BLaER1 (cell line): ENCODE measurements at regions not wholly inside any gene's neighbourhood (a gene's known extent, or its start where the extent isn't known, plus 50 kb on each side); places are given as distances from the start of the nearest gene placed in this dataset.

Experiments used
- H3K27ac ChIP-seq: shearing (Covaris generic); formaldehyde crosslinking; 2 replicates; pipeline ENCODE4 v1.8.1; 2022
- H3K27me3 ChIP-seq: shearing (Covaris generic); formaldehyde crosslinking; 2 replicates; pipeline ENCODE4 v1.8.1; 2022
- H3K36me3 ChIP-seq: shearing (Covaris generic); formaldehyde crosslinking; 2 replicates; pipeline ENCODE4 v1.8.1; 2022
- H3K4me1 ChIP-seq: shearing (Covaris generic); formaldehyde crosslinking; 2 replicates; pipeline ENCODE4 v1.8.1; 2022
- H3K4me2 ChIP-seq: shearing (Covaris generic); formaldehyde crosslinking; 2 replicates; pipeline ENCODE4 v1.8.1; 2022
- H3K4me3 ChIP-seq: shearing (Covaris generic); formaldehyde crosslinking; 2 replicates; pipeline ENCODE4 v1.8.1; 2022
- H3K9ac ChIP-seq: shearing (Covaris generic); formaldehyde crosslinking; 2 replicates; pipeline ENCODE4 v1.8.1; 2022
- H3K9me3 ChIP-seq: shearing (Covaris generic); formaldehyde crosslinking; 2 replicates; pipeline ENCODE4 v1.8.1; 2022
- H4K20me1 ChIP-seq: shearing (Covaris generic); formaldehyde crosslinking; 2 replicates; pipeline ENCODE4 v1.8.1; 2022
- Cebpa-rat ChIP-seq: shearing (Covaris generic); IDR thresholded peaks from 2 replicates; pipeline ENCODE4 v1.8.1; 2022

DNA sequence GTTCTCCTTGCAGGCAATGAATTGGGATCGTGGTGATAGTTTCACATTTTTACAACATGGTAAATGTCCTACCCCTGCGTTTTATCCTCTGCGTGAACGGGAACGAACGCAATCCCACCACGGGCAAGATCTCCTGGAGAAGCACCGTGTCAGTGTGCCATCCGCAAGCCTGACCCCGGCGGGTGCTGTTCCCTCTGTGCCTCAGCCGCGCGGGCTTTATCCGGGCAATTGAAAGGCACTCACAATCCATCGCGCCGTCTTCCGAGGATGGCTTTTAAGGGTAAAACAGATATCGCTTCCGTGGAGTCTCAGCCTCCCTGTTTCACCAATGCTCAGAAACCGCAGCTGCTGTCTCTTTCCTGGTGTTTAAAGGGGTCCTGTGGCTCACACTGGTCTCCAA lies 1387.5 kb downstream of the BRD1 start:
- no peaks in the 10 kb centered on the region for H3K36me3 ChIP-seq
- H3K4me3 ChIP-seq, result no peak overlapping the region
- no peaks in the 10 kb centered on the region for H3K9me3 ChIP-seq
- peaks cover 26% of the 10 kb centered on the region for H3K4me1 ChIP-seq
- peaks cover 67% of the 10 kb centered on the region for H3K27me3 ChIP-seq
- no peak for TF ChIP-seq Cebpa-rat
- no peak overlapping the region for H3K9ac ChIP-seq
- H3K27ac ChIP-seq, result no peak overlapping the region
- H3K4me2 ChIP-seq, result no peak overlapping the region
- H4K20me1 ChIP-seq, result peaks cover 67% of the 10 kb centered on the region

- Histone ChIP-seq H3K36me3 (no peaks in the 10 kb centered on the region), H3K4me1 (peaks cover 21% of the 10 kb centered on the region), H3K4me2 (no peak overlapping the region), H3K27me3 (peaks cover 61% of the 10 kb centered on the region), H3K9me3 (no peaks in the 10 kb centered on the region), H3K4me3 (no peak overlapping the region), H3K9ac (no peak overlapping the region), H3K27ac (no peak overlapping the region), H4K20me1 (peaks cover 62% of the 10 kb centered on the region)
- TF ChIP-seq Cebpa-rat, result no peak
These were observed 1388.0 kb downstream of the BRD1 start for GRCh38 chr22:48439560-48440135.

- Histone ChIP-seq H3K4me1 (peaks cover 14% of the 10 kb centered on the region), H3K9me3 (no peaks in the 10 kb centered on the region), H3K4me3 (no peak overlapping the region), H3K27ac (no peak overlapping the region), H3K27me3 (peaks cover 59% of the 10 kb centered on the region), H3K4me2 (no peak overlapping the region), H4K20me1 (peaks cover 55% of the 10 kb centered on the region), H3K9ac (no peak overlapping the region), H3K36me3 (no peaks in the 10 kb centered on the region)
- TF ChIP-seq Cebpa-rat, result no peak
These were observed 1388.7 kb downstream of the BRD1 start for GRCh38 chr22:48438800-48439559.

GRCh38 chr22:48438096-48438495 lies 1389.6 kb downstream of the BRD1 start:
- H3K4me3 ChIP-seq, result no peak overlapping the region
- no peaks in the 10 kb centered on the region for H3K9me3 ChIP-seq
- peaks cover 50% of the 10 kb centered on the region for H4K20me1 ChIP-seq
- H3K4me1 ChIP-seq, result peaks cover 9% of the 10 kb centered on the region
- H3K36me3 ChIP-seq, result no peaks in the 10 kb centered on the region
- H3K27me3 ChIP-seq, result peaks cover 58% of the 10 kb centered on the region
- no peak overlapping the region for H3K9ac ChIP-seq
- no peak overlapping the region for H3K27ac ChIP-seq
- no peak overlapping the region for H3K4me2 ChIP-seq
- no peak for TF ChIP-seq Cebpa-rat

DNA sequence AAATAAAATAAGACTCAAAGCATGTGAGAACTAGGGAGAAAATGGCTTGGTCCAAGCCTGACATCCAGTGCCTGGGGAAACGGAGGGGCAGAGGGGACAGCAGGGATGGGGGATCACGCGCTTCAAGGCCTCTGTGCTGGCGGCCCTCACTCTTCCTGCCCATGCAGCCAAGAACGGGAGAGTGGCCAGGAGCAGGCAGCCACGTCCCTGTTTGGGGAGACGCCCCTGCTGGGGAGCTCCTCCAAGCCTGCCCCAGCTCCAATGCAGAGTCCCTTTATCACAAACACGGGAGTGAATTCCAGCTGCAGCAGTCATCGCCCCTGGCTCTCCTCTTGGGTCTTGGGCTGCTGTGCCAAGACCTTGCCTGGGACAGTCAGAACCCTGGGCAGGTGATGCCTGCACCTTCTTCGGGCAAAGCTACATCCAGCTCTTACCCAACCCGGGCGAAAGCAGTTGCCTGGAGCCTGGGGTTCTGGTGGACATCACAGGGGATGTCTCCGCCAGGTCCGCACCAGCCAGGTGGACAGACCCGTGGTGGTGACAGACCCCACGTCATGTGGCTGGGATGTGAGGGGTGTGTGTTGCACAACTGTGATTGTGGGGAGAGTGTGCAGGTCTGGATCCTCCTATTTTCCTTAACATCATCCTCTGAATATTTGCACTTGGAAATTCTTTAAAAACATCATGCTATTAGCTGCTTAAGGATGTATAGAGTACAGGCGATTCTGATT lies 1391.3 kb downstream of the BRD1 start:
- no peak for TF ChIP-seq Cebpa-rat
- no peaks in the 10 kb centered on the region for H3K36me3 ChIP-seq
- H3K27me3 ChIP-seq, result peaks cover 40% of the 10 kb centered on the region
- H3K4me2 ChIP-seq, result no peak overlapping the region
- H4K20me1 ChIP-seq, result peaks cover 32% of the 10 kb centered on the region
- no peak overlapping the region for H3K4me3 ChIP-seq
- no peaks in the 10 kb centered on the region for H3K9me3 ChIP-seq
- no peak overlapping the region for H3K27ac ChIP-seq
- peaks cover 8% of the 10 kb centered on the region for H3K4me1 ChIP-seq
- no peak overlapping the region for H3K9ac ChIP-seq

GRCh38 chr22:48434868-48435250 lies 1392.8 kb downstream of the BRD1 start:
- no peak for TF ChIP-seq Cebpa-rat
- Histone ChIP-seq H3K4me1 (no peaks in the 10 kb centered on the region), H3K36me3 (no peaks in the 10 kb centered on the region), H3K9me3 (no peaks in the 10 kb centered on the region), H3K27ac (no peak overlapping the region), H3K4me3 (no peak overlapping the region), H3K4me2 (no peak overlapping the region), H4K20me1 (peaks cover 17% of the 10 kb centered on the region; the same call in 1 of the 2 replicates), H3K27me3 (peaks cover 25% of the 10 kb centered on the region), H3K9ac (no peak overlapping the region)

DNA sequence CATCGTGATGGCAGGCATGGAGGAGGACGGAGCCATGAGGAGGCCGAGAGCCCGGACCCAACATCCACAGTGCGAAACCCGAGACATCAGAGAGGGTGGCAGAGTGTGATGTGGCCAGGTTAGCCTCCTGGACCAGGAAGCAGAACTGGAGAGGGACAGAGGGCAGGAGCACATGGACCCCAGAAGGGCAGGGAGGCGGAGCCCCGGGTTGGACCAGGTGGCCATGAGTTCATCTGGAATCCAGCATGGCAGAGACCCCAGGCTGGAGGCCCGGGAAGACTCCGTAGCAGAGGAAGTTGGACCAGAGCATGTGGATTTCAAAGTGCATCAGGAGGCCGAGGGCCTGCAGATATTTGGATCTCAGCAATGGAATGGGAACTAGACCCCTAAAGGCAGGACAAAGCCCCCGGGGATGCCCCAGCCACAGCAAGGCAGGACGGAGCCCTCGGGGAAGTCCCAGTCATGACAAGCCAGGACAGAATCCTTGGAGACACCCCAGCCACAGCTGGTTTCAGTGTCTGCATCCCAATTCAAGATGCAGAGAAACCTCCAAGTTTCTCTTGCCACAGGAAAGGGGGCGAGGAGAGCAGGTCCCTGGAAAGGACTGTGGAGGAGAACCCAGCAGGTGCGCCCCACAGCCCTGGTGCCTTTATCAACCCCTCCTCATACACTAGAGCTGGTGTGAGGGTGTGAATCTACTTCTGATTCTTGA lies 1393.4 kb downstream of the BRD1 start:
- Histone ChIP-seq H3K9me3 (no peaks in the 10 kb centered on the region), H3K4me3 (no peak overlapping the region), H3K4me1 (no peaks in the 10 kb centered on the region), H3K27me3 (peaks cover 20% of the 10 kb centered on the region), H3K9ac (no peak overlapping the region), H3K36me3 (no peaks in the 10 kb centered on the region), H3K4me2 (no peak overlapping the region), H4K20me1 (peaks cover 13% of the 10 kb centered on the region; the same call in 1 of the 2 replicates), H3K27ac (no peak overlapping the region)
- TF ChIP-seq Cebpa-rat, result no peak

DNA sequence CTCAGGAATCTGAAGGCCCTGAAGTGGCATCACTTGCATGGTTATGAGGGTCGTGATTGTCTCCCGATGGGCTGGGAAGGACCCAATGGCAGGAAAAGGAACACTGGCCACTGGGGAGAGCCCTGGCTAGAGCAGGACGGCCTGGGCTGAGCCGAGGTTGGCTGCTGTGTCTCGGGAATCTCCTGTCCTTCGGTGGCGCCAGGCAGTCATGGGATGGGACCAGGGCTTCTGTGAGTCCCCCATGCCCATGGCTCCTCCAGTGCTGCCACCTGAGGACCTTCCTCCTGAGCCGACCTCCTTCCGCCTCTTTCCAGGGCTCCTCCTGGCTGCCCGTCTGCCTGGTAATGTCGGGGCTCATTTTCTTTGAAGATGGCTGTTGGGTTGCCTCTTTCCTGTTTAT lies 1394.0 kb downstream of the BRD1 start:
- no peak overlapping the region for H3K27ac ChIP-seq
- peaks cover 12% of the 10 kb centered on the region; the same call in 1 of the 2 replicates for H4K20me1 ChIP-seq
- H3K27me3 ChIP-seq, result peaks cover 13% of the 10 kb centered on the region
- H3K9ac ChIP-seq, result no peak overlapping the region
- TF ChIP-seq Cebpa-rat, result no peak
- no peak overlapping the region for H3K4me2 ChIP-seq
- no peak overlapping the region for H3K4me3 ChIP-seq
- no peaks in the 10 kb centered on the region for H3K36me3 ChIP-seq
- no peaks in the 10 kb centered on the region for H3K4me1 ChIP-seq
- no peaks in the 10 kb centered on the region for H3K9me3 ChIP-seq

- no peak overlapping the region for H3K9ac ChIP-seq
These were observed 1394.7 kb downstream of the BRD1 start for GRCh38 chr22:48432781-48433518.

More at GRCh38 chr22:48432781-48433518, 1394.7 kb downstream of the BRD1 start:
- no peaks in the 10 kb centered on the region for H3K36me3 ChIP-seq
- no peak for TF ChIP-seq Cebpa-rat
- H3K4me3 ChIP-seq, result no peak overlapping the region
- peaks cover 5% of the 10 kb centered on the region; the same call in 1 of the 2 replicates for H4K20me1 ChIP-seq
- H3K4me1 ChIP-seq, result no peaks in the 10 kb centered on the region
- H3K27me3 ChIP-seq, result peaks cover 6% of the 10 kb centered on the region
- H3K4me2 ChIP-seq, result no peak overlapping the region
- H3K9me3 ChIP-seq, result no peaks in the 10 kb centered on the region
- H3K27ac ChIP-seq, result no peak overlapping the region
